ENCODE measurements at regions not wholly inside any gene's neighbourhood (a gene's known extent, or its start where the extent isn't known, plus 50 kb on each side); places are given as distances from the start of the nearest gene placed in this dataset.

DNA sequence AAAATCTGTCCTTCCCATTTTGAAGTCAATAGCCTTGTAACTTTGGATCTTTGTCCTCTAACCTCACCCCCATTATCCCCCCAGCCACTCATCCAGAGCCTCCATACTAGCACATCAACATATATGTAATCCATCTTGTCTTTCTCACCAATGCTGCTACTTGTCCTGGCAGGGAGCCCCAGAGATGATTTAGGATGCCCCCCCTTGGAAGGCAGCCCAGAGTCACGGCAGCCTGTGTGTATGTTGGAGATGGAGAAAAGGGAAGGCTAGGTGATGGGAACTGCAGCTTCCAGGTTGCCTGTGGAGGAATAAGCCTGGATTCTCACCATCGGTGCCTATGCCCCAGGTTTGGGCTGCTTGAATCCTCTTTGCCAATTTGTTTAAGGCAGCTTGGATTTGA lies 51.7 kb upstream of the SCMH1 start:
- TF ChIP-seq, protein P1, sequence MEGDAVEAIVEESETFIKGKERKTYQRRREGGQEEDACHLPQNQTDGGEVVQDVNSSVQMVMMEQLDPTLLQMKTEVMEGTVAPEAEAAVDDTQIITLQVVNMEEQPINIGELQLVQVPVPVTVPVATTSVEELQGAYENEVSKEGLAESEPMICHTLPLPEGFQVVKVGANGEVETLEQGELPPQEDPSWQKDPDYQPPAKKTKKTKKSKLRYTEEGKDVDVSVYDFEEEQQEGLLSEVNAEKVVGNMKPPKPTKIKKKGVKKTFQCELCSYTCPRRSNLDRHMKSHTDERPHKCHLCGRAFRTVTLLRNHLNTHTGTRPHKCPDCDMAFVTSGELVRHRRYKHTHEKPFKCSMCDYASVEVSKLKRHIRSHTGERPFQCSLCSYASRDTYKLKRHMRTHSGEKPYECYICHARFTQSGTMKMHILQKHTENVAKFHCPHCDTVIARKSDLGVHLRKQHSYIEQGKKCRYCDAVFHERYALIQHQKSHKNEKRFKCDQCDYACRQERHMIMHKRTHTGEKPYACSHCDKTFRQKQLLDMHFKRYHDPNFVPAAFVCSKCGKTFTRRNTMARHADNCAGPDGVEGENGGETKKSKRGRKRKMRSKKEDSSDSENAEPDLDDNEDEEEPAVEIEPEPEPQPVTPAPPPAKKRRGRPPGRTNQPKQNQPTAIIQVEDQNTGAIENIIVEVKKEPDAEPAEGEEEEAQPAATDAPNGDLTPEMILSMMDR (IDR thresholded peaks at IDR 0.05), result no peak
- TF ChIP-seq EZH2phosphoT487 (IDR thresholded peaks at IDR 0.05) (no peak), EZH2 (IDR thresholded peaks at IDR 0.05) (no peak)
